H1 (cell line): ENCODE measurements at regions not wholly inside any gene's neighbourhood (a gene's known extent, or its start where the extent isn't known, plus 50 kb on each side); places are given as distances from the start of the nearest gene placed in this dataset.

Experiments
- ATF3 ChIP-seq: IDR thresholded peaks from 2 replicates; pipeline ENCODE4 v1.6.1; 2011; ENCODE audit warnings: low read depth, mild to moderate bottlenecking, low read length; ENCODE audit not compliant: insufficient read depth
- CHD7 ChIP-seq: fragments of 300-600 bp; sonication (generic); IDR thresholded peaks from 2 replicates; pipeline ENCODE4 v1.7.1; 2012; ENCODE audit warnings: low read length, moderate library complexity, mild to moderate bottlenecking, inconsistent platforms; ENCODE audit not compliant: insufficient replicate concordance
- EGR1 ChIP-seq: IDR thresholded peaks from 2 replicates; pipeline ENCODE4 v1.6.1; 2011; ENCODE audit warnings: low read depth, low read length, borderline replicate concordance
- KDM4A ChIP-seq: IDR thresholded peaks from one replicate; pipeline ENCODE4 v1.7.1; 2012; ENCODE audit warnings: low read depth, mild to moderate bottlenecking, moderate library complexity, low read length, inconsistent platforms; ENCODE audit not compliant: severe bottlenecking
- KDM5A ChIP-seq: fragments of 200-600 bp; IDR thresholded peaks from 2 replicates; pipeline ENCODE4 v1.7.1; 2012; ENCODE audit warnings: mild to moderate bottlenecking, low read length, inconsistent platforms, mixed read lengths
- MAX ChIP-seq: IDR thresholded peaks from 2 replicates; pipeline ENCODE4 v1.6.1; 2012; ENCODE audit warnings: inconsistent platforms

GRCh38 chr7:24199978-24200377 is 84.0 kb upstream of the NPY start (continued):
- TF ChIP-seq CHD7 (no peak), KDM5A (no peak), MAX (no peak), KDM4A (no peak), EGR1 (no peak), ATF3 (no peak)
- TF ChIP-seq, all 59 proteins: peak for 0
